H9 (cell line): ENCODE measurements at regions not wholly inside any gene's neighbourhood (a gene's known extent, or its start where the extent isn't known, plus 50 kb on each side); places are given as distances from the start of the nearest gene placed in this dataset.

Experiments used
- DNase-seq: peaks from one replicate; pipeline ENCODE4 v3.0.0-alpha.2; 2017
- H2AFZ ChIP-seq: one replicate; pipeline ENCODE4 v1.6.1; 2013; ENCODE audit warnings: mild to moderate bottlenecking, low read length, control low read depth, moderate library complexity
- H2AK5ac ChIP-seq: 2 replicates; pipeline ENCODE4 v1.6.1; 2013; ENCODE audit warnings: low read length, control low read depth, mixed read lengths; ENCODE audit not compliant: insufficient read length
- H2BK120ac ChIP-seq: one replicate; pipeline ENCODE4 v1.6.1; 2013; ENCODE audit warnings: low read depth, mild to moderate bottlenecking, low read length, control low read depth, inconsistent platforms; ENCODE audit not compliant: poor library complexity, severe bottlenecking
- H2BK12ac ChIP-seq: 2 replicates; pipeline ENCODE4 v1.6.1; 2013; ENCODE audit warnings: low read length, control low read depth, mixed read lengths, low read depth; ENCODE audit not compliant: insufficient read length
- H2BK15ac ChIP-seq: 2 replicates; pipeline ENCODE4 v1.6.1; 2013; ENCODE audit warnings: low read depth, low read length, control low read depth
- H2BK20ac ChIP-seq: one replicate; pipeline ENCODE4 v1.6.1; 2013; ENCODE audit warnings: low read depth, mild to moderate bottlenecking, low read length, control low read depth, inconsistent platforms; ENCODE audit not compliant: poor library complexity, severe bottlenecking
- H2BK5ac ChIP-seq: 2 replicates; pipeline ENCODE4 v1.6.1; 2013; ENCODE audit warnings: low read length, control low read depth, mixed read lengths; ENCODE audit not compliant: insufficient read length
- H3K14ac ChIP-seq: 2 replicates; pipeline ENCODE4 v1.6.1; 2013; ENCODE audit warnings: low read length, control low read depth; ENCODE audit not compliant: insufficient read depth
- H3K18ac ChIP-seq: 2 replicates; pipeline ENCODE4 v1.6.1; 2013; ENCODE audit warnings: low read depth, mild to moderate bottlenecking, mixed read lengths, low read length, control low read depth; ENCODE audit not compliant: insufficient read length
- H3K23ac ChIP-seq: 2 replicates; pipeline ENCODE4 v1.6.1; 2013; ENCODE audit warnings: low read length, control low read depth, mixed read lengths, low read depth; ENCODE audit not compliant: insufficient read length
- H3K23me2 ChIP-seq: 2 replicates; pipeline ENCODE4 v1.6.1; 2013; ENCODE audit warnings: low read depth, mild to moderate bottlenecking, mixed read lengths, low read length, control low read depth; ENCODE audit not compliant: insufficient read length, poor library complexity, severe bottlenecking
- H3K27ac ChIP-seq: 2 replicates; pipeline ENCODE4 v1.5.1; 2013; ENCODE audit warnings: low read length, control low read depth, mixed read lengths, low read depth; ENCODE audit not compliant: insufficient read length
- H3K27me3 ChIP-seq: 2 replicates; pipeline ENCODE4 v1.6.1; 2013; ENCODE audit warnings: low read length, control low read depth, inconsistent platforms; ENCODE audit not compliant: insufficient read depth
- H3K4ac ChIP-seq: 2 replicates; pipeline ENCODE4 v1.6.1; 2013; ENCODE audit warnings: low read depth, mild to moderate bottlenecking, control low read depth, inconsistent platforms, low read length, moderate library complexity
- H3K4me1 ChIP-seq: 2 replicates; pipeline ENCODE4 v1.6.1; 2013; ENCODE audit warnings: low read length, control low read depth, inconsistent platforms; ENCODE audit not compliant: insufficient read depth
- H3K4me2 ChIP-seq: 2 replicates; pipeline ENCODE4 v1.6.1; 2013; ENCODE audit warnings: low read length, control low read depth, mixed read lengths; ENCODE audit not compliant: insufficient read length, insufficient read depth
- H3K56ac ChIP-seq: 2 replicates; pipeline ENCODE4 v1.6.1; 2013; ENCODE audit warnings: low read depth, mild to moderate bottlenecking, mixed read lengths, low read length, control low read depth; ENCODE audit not compliant: insufficient read length
- H3K79me1 ChIP-seq: 2 replicates; pipeline ENCODE4 v1.6.1; 2013; ENCODE audit warnings: low read depth, mild to moderate bottlenecking, moderate library complexity, low read length, control low read depth, inconsistent platforms; ENCODE audit not compliant: insufficient read depth, poor library complexity, severe bottlenecking
- H3K79me2 ChIP-seq: 2 replicates; pipeline ENCODE4 v1.6.1; 2013; ENCODE audit warnings: low read length, control low read depth, inconsistent platforms; ENCODE audit not compliant: insufficient read depth
- H3K9ac ChIP-seq: 2 replicates; pipeline ENCODE4 v1.6.1; 2013; ENCODE audit warnings: low read length, control low read depth, mixed read lengths; ENCODE audit not compliant: insufficient read length; ENCODE audit errors: extremely low read depth
- H3K9me3 ChIP-seq: one replicate; pipeline ENCODE4 v1.6.1; 2013; ENCODE audit warnings: low read depth, low read length, inconsistent platforms; ENCODE audit not compliant: control insufficient read depth
- H3T11ph ChIP-seq: one replicate; pipeline ENCODE4 v1.6.1; 2013; ENCODE audit warnings: mild to moderate bottlenecking, low read length, control low read depth, inconsistent platforms
- H4K20me1 ChIP-seq: one replicate; pipeline ENCODE4 v1.6.1; 2013; ENCODE audit not compliant: control insufficient read depth, insufficient read length, insufficient read depth
- H4K5ac ChIP-seq: 2 replicates; pipeline ENCODE4 v1.6.1; 2013; ENCODE audit warnings: low read depth, mild to moderate bottlenecking, mixed read lengths, low read length, control low read depth; ENCODE audit not compliant: insufficient read length
- H4K8ac ChIP-seq: replicated peaks from 2 replicates; pipeline ENCODE4 v1.6.1; 2013; ENCODE audit warnings: low read length, control low read depth, mixed read lengths, low read depth; ENCODE audit not compliant: insufficient read length
- H4K91ac ChIP-seq: 2 replicates; pipeline ENCODE4 v1.6.1; 2013; ENCODE audit warnings: low read depth, mild to moderate bottlenecking, moderate library complexity, mixed read lengths, low read length, control low read depth; ENCODE audit not compliant: insufficient read length
- H3K27ac Mint-ChIP-seq, 3 experiments: 2 replicates in 2 of 3; 3 replicates in 1 of 3; pipeline ENCODE4 v1.8.0; 2020 to 2021; ENCODE audit warnings: mixed read lengths in 3 of 3, mild to moderate bottlenecking in 1 of 3, moderate library complexity in 1 of 3
- H3K27me3 Mint-ChIP-seq: 2 replicates; pipeline ENCODE4 v1.8.0; 2021; ENCODE audit warnings: low read depth, mild to moderate bottlenecking, moderate library complexity, mixed read lengths
- H3K36me3 Mint-ChIP-seq, 3 experiments: 2 replicates in 2 of 3; 3 replicates in 1 of 3; pipeline ENCODE4 v1.8.0; 2020 to 2021; ENCODE audit warnings: low read depth in 3 of 3, mixed read lengths in 3 of 3; ENCODE audit not compliant: insufficient read depth in 1 of 3
- H3K4me1 Mint-ChIP-seq, 2 experiments: 2 replicates each; pipeline ENCODE4 v1.8.0; 2020; ENCODE audit warnings: mixed read lengths in 2 of 2
- H3K4me3 Mint-ChIP-seq, 2 experiments: 2 replicates in 1 of 2; 3 replicates in 1 of 2; pipeline ENCODE4 v1.8.0; 2020 to 2021; ENCODE audit warnings: mild to moderate bottlenecking in 2 of 2, mixed read lengths in 2 of 2, moderate library complexity in 1 of 2
- H3K9me3 Mint-ChIP-seq, 2 experiments: 2 replicates in 1 of 2; 3 replicates in 1 of 2; pipeline ENCODE4 v1.8.0; 2020; ENCODE audit warnings: mild to moderate bottlenecking in 2 of 2, mixed read lengths in 2 of 2, moderate library complexity in 1 of 2
- WGBS: extraction: QIAGEN DNeasy Blood & Tissue Kit; methylation state at CpG from one replicate; pipeline ENCODE4 v1.1.7; 2013; ENCODE audit warnings: missing lambda C conversion rate, low lambda C conversion rate, mixed read lengths; ENCODE audit not compliant: insufficient read length; ENCODE audit errors: extremely low coverage; 5-methylcytosine and 5-hydroxymethylcytosine counted together
- TF ChIP-seq, protein P1 (sequence below): fragments of 200-600 bp; sonication (generic); conservative IDR thresholded peaks from 3 replicates; pipeline ENCODE4 v1.8.0; 2021; ENCODE audit warnings: antibody characterized with exemption, mild to moderate bottlenecking

DNA sequence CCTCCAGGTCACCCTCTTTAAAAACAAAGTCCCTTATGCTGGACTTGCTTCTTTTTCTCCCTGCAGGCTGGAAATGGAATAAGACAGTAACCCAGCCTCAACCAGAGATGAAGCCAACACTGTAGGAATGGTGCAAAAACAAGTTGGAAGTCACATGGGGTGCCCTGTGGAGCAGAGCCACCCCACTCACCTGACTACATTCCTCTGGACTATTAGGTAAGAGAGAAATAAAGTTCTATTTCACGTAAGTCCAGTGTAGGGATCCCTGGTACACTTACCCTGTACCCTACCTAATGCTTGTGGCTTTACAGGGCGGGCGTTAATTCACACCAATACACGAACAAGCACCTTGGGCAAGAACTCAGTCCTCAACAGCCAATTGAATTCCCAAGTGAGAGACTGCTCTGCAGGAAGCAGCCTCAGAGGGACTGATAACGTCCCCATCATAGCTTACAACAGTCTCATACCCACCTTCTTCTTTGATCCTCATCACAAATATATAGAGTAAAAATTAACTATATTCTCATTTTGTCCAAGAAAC is 112.5 kb upstream of the FGGY start:
- Histone ChIP-seq H3K14ac (no peak overlapping the region), H3K9me3 (no peaks in the 10 kb centered on the region), H2BK20ac (no peak overlapping the region), H2BK5ac (no peak overlapping the region), H4K5ac (no peak overlapping the region), H3K18ac (no peak overlapping the region), H4K8ac (no peak overlapping the region), H3K79me1 (no peaks in the 10 kb centered on the region), H2BK15ac (no peak overlapping the region), H2AFZ (no peak overlapping the region), H2AK5ac (no peak overlapping the region), H3K27ac (no peak overlapping the region), H3K56ac (no peak overlapping the region), H2BK12ac (no peak overlapping the region), H2BK120ac (no peak overlapping the region), H4K91ac (no peak overlapping the region), H3K9ac (no peak overlapping the region), H3K23me2 (no peaks in the 10 kb centered on the region), H4K20me1 (no peaks in the 10 kb centered on the region), H3K23ac (no peak overlapping the region), H3K4ac (no peak overlapping the region), H3T11ph (no peak overlapping the region), H3K27me3 (no peaks in the 10 kb centered on the region), H3K4me2 (no peak overlapping the region), H3K79me2 (no peaks in the 10 kb centered on the region), H3K4me1 (no peaks in the 10 kb centered on the region; the same call in 1 of the 2 replicates)
- no peak for DNase-seq
- Mint-ChIP-seq H3K9me3 (no peaks in the 10 kb centered on the region; a peak in 1 of 5 replicates), H3K27me3 (no peaks in the 10 kb centered on the region), H3K27ac (no peak overlapping the region), H3K36me3 (no peaks in the 10 kb centered on the region), H3K4me1 (peaks cover 10% of the 10 kb centered on the region in 2 experiments), H3K4me3 (no peak overlapping the region)
- no CpG with 5 or more reads among the region's 5 CpGs for WGBS
- TF ChIP-seq, protein P1, sequence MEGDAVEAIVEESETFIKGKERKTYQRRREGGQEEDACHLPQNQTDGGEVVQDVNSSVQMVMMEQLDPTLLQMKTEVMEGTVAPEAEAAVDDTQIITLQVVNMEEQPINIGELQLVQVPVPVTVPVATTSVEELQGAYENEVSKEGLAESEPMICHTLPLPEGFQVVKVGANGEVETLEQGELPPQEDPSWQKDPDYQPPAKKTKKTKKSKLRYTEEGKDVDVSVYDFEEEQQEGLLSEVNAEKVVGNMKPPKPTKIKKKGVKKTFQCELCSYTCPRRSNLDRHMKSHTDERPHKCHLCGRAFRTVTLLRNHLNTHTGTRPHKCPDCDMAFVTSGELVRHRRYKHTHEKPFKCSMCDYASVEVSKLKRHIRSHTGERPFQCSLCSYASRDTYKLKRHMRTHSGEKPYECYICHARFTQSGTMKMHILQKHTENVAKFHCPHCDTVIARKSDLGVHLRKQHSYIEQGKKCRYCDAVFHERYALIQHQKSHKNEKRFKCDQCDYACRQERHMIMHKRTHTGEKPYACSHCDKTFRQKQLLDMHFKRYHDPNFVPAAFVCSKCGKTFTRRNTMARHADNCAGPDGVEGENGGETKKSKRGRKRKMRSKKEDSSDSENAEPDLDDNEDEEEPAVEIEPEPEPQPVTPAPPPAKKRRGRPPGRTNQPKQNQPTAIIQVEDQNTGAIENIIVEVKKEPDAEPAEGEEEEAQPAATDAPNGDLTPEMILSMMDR = no peak
